ENCODE measurements at regions not wholly inside any gene's neighbourhood (a gene's known extent, or its start where the extent isn't known, plus 50 kb on each side); places are given as distances from the start of the nearest gene placed in this dataset.
"Not testable (repeated sequence)": the region's sequence is repeated elsewhere in the genome, so short reads cannot be mapped to it uniquely, and the experiment has no call there.

- no peak for DNase-seq
- Histone ChIP-seq H3K27me3 (no peaks in the 10 kb centered on the region), H3K36me3 (ENCODE audit: low read depth, missing control alignments) (no peaks in the 10 kb centered on the region), H3K9me3 (no peaks in the 10 kb centered on the region), H3K4me1 (no peaks in the 10 kb centered on the region), H3K4me3 (no peak overlapping the region), H3K27ac (no peak overlapping the region)
- intact Hi-C loops (cut with DNase I; ENCODE audit: low total_unique reads), result no loop called here
- TF ChIP-seq CTCF (IDR thresholded peaks at IDR 0.05) (no peak), POLR2A (IDR thresholded peaks at IDR 0.05) (no peak)
- 44 to 67% methylated on average over 1 of the region's 1 CpG for WGBS, 2 donors
Observed at GRCh38 chr6:93842178-93842577, 422.8 kb upstream of the EPHA7 start.

- DNase-seq; H3K9me3 ChIP-seq; H3K27me3 ChIP-seq; H3K27ac ChIP-seq; H3K4me1 ChIP-seq; H3K36me3 ChIP-seq (ENCODE audit: low read depth, missing control alignments); intact Hi-C loops (cut with DNase I; ENCODE audit: low total_unique reads); H3K4me3 ChIP-seq: not testable (repeated sequence)
- WGBS, 2 donors, result 95% methylated on average over 7 to 8 of the region's 8 CpGs
Observed at GRCh38 chr6:93835451-93836145, 416.2 kb upstream of the EPHA7 start.

GRCh38 chr6:93835026-93835425 is 415.7 kb upstream of the EPHA7 start:
- intact Hi-C loops (cut with DNase I; ENCODE audit: low total_unique reads); DNase-seq; H3K27ac ChIP-seq; H3K36me3 ChIP-seq (ENCODE audit: low read depth, missing control alignments); H3K9me3 ChIP-seq; H3K4me3 ChIP-seq; H3K4me1 ChIP-seq; H3K27me3 ChIP-seq: not testable (repeated sequence)
- 67 to 93% methylated on average over 9 of the region's 9 CpGs for WGBS, 2 donors

GRCh38 chr6:93833326-93833725 is 414.0 kb upstream of the EPHA7 start:
- WGBS, 2 donors, result 73 to 94% methylated on average over 8 to 12 of the region's 12 CpGs

GRCh38 chr6:93829757-93830156 is 410.4 kb upstream of the EPHA7 start:
- H3K36me3 ChIP-seq (ENCODE audit: low read depth, missing control alignments); H3K4me1 ChIP-seq; H3K27me3 ChIP-seq; H3K4me3 ChIP-seq; H3K27ac ChIP-seq; DNase-seq; H3K9me3 ChIP-seq; intact Hi-C loops (cut with DNase I; ENCODE audit: low total_unique reads): not testable (repeated sequence)

More at GRCh38 chr6:93833326-93833725, 414.0 kb upstream of the EPHA7 start:
- H3K4me1 ChIP-seq; H3K27ac ChIP-seq; H3K27me3 ChIP-seq; H3K9me3 ChIP-seq; H3K4me3 ChIP-seq; H3K36me3 ChIP-seq (ENCODE audit: low read depth, missing control alignments); DNase-seq; intact Hi-C loops (cut with DNase I; ENCODE audit: low total_unique reads): not testable (repeated sequence)

GRCh38 chr6:93829009-93829408 is 409.6 kb upstream of the EPHA7 start:
- Histone ChIP-seq H3K4me3 (no peak overlapping the region), H3K9me3 (no peaks in the 10 kb centered on the region), H3K36me3 (ENCODE audit: low read depth, missing control alignments) (no peaks in the 10 kb centered on the region), H3K4me1 (no peaks in the 10 kb centered on the region), H3K27ac (no peak overlapping the region), H3K27me3 (no peaks in the 10 kb centered on the region)
- no peak for DNase-seq
- no peak for TF ChIP-seq POLR2A (IDR thresholded peaks at IDR 0.05)
- intact Hi-C loops (cut with DNase I; ENCODE audit: low total_unique reads), result no loop called here
- 89 to 96% methylated on average over 1 of the region's 1 CpG for WGBS, 2 donors

- Histone ChIP-seq H3K9me3 (no peaks in the 10 kb centered on the region), H3K4me3 (no peak overlapping the region), H3K27me3 (no peaks in the 10 kb centered on the region), H3K27ac (no peak overlapping the region), H3K36me3 (ENCODE audit: low read depth, missing control alignments) (no peaks in the 10 kb centered on the region), H3K4me1 (no peaks in the 10 kb centered on the region)
- intact Hi-C loops (cut with DNase I; ENCODE audit: low total_unique reads), result no loop called here
- TF ChIP-seq POLR2A (IDR thresholded peaks at IDR 0.05) (no peak), CTCF (IDR thresholded peaks at IDR 0.05) (no peak)
- DNase-seq, result no peak
- WGBS, 2 donors, result 90 to 91% methylated on average over 2 of the region's 2 CpGs
Observed at GRCh38 chr6:93828553-93828952, 409.2 kb upstream of the EPHA7 start.
